ENCODE measurements at regions not wholly inside any gene's neighbourhood (a gene's known extent, or its start where the extent isn't known, plus 50 kb on each side); places are given as distances from the start of the nearest gene placed in this dataset.

GRCh38 chrX:122783918-122784317 is 400.2 kb upstream of the GRIA3 start:
- TF ChIP-seq CTCF (IDR thresholded peaks at IDR 0.05) (no peak), POLR2A (IDR thresholded peaks at IDR 0.05) (no peak)
